ENCODE measurements at regions not wholly inside any gene's neighbourhood (a gene's known extent, or its start where the extent isn't known, plus 50 kb on each side); places are given as distances from the start of the nearest gene placed in this dataset.

GRCh38 chr12:66962290-66962689, 283.4 kb upstream of the GRIP1 start:
- DNase-seq (ENCODE audit: low read depth): no peak

- no peak for DNase-seq (ENCODE audit: low read depth)
These were observed 285.0 kb upstream of the GRIP1 start for GRCh38 chr12:66963901-66964300.

- DNase-seq (ENCODE audit: low read depth): no peak
These were observed 285.8 kb upstream of the GRIP1 start for GRCh38 chr12:66964629-66965028.

GRCh38 chr12:66965621-66966020, 286.7 kb upstream of the GRIP1 start:
- DNase-seq (ENCODE audit: low read depth): no peak

- DNase-seq (ENCODE audit: low read depth): no peak
These were observed 292.9 kb upstream of the GRIP1 start for GRCh38 chr12:66971816-66972215.

- no peak for DNase-seq (ENCODE audit: low read depth)
These were observed 292.6 kb upstream of the CAND1 start for GRCh38 chr12:66976526-66976925.

GRCh38 chr12:66978802-66979201, 290.4 kb upstream of the CAND1 start:
- no peak for DNase-seq (ENCODE audit: low read depth)

GRCh38 chr12:66979251-66979650, 289.9 kb upstream of the CAND1 start:
- DNase-seq (ENCODE audit: low read depth): no peak

- no peak for DNase-seq (ENCODE audit: low read depth)
These were observed 285.1 kb upstream of the CAND1 start for GRCh38 chr12:66984077-66984476.

- DNase-seq (ENCODE audit: low read depth): no peak
These were observed 284.2 kb upstream of the CAND1 start for GRCh38 chr12:66984962-66985361.

- DNase-seq (ENCODE audit: low read depth): no peak
These were observed 270.0 kb upstream of the CAND1 start for GRCh38 chr12:66999141-66999540.

- DNase-seq (ENCODE audit: low read depth): no peak
These were observed 267.9 kb upstream of the CAND1 start for GRCh38 chr12:67001251-67001650.

GRCh38 chr12:67002720-67003119, 266.4 kb upstream of the CAND1 start:
- no peak for DNase-seq (ENCODE audit: low read depth)

- no peak for DNase-seq (ENCODE audit: low read depth)
These were observed 262.5 kb upstream of the CAND1 start for GRCh38 chr12:67006610-67007009.

GRCh38 chr12:67014642-67015041, 254.5 kb upstream of the CAND1 start:
- no peak for DNase-seq (ENCODE audit: low read depth)

GRCh38 chr12:67018105-67018504, 251.1 kb upstream of the CAND1 start:
- no peak for DNase-seq (ENCODE audit: low read depth)

- no peak for DNase-seq (ENCODE audit: low read depth)
These were observed 250.1 kb upstream of the CAND1 start for GRCh38 chr12:67019070-67019469.

GRCh38 chr12:67025543-67026114, 243.5 kb upstream of the CAND1 start:
- DNase-seq (ENCODE audit: low read depth): peak; percentile 3

GRCh38 chr12:67026487-67027246, 242.5 kb upstream of the CAND1 start:
- DNase-seq (ENCODE audit: low read depth): no peak

- no peak for DNase-seq (ENCODE audit: low read depth)
These were observed 240.6 kb upstream of the CAND1 start for GRCh38 chr12:67028529-67028928.

- DNase-seq (ENCODE audit: low read depth): no peak
These were observed 234.9 kb upstream of the CAND1 start for GRCh38 chr12:67034110-67034879.

GRCh38 chr12:67035121-67035520, 234.0 kb upstream of the CAND1 start:
- no peak for DNase-seq (ENCODE audit: low read depth)

- no peak for DNase-seq (ENCODE audit: low read depth)
These were observed 230.7 kb upstream of the CAND1 start for GRCh38 chr12:67038486-67038885.
